GM13977 (cell line): ENCODE measurements at regions not wholly inside any gene's neighbourhood (a gene's known extent, or its start where the extent isn't known, plus 50 kb on each side); places are given as distances from the start of the nearest gene placed in this dataset.
"Not testable (repeated sequence)": the region's sequence is repeated elsewhere in the genome, so short reads cannot be mapped to it uniquely, and the experiment has no call there.

Experiments used
- DNase-seq: peaks from one replicate; pipeline ENCODE4 v3.0.0; 2012; ENCODE audit warnings: low spot score
- CTCF ChIP-seq: IDR thresholded peaks from 2 replicates; pipeline ENCODE4 v1.5.1; 2012; ENCODE audit warnings: mild to moderate bottlenecking, control low read depth; ENCODE audit not compliant: insufficient read depth; ENCODE audit errors: extremely low read depth, missing control alignments
- in situ Hi-C: fragments of 300-500 bp; cut with MboI; formaldehyde crosslinking; loops from one replicate; pipeline ENCODE4 v1.12.0; 2022; ENCODE audit warnings: low sequenced_read_pairs, low pct_unique_long_range_greater_than_20kb, mixed read lengths, inconsistent platforms; ENCODE audit not compliant: unreplicated experiment

- DNase-seq, result no peak
- TF ChIP-seq CTCF, result no peak
- in situ Hi-C loops, result no loop called here
These were observed 154.0 kb downstream of the TMEM47 start for GRCh38 chrX:34503119-34503518.

GRCh38 chrX:34493086-34493485 is 164.0 kb downstream of the TMEM47 start:
- no peak for DNase-seq
- no peak for TF ChIP-seq CTCF
- in situ Hi-C loops, result no loop called here

- no peak for TF ChIP-seq CTCF
- DNase-seq, result no peak
- in situ Hi-C loops, result no loop called here
These were observed 166.0 kb downstream of the TMEM47 start for GRCh38 chrX:34491126-34491525.

- DNase-seq, result no peak
- no peak for TF ChIP-seq CTCF
- in situ Hi-C loops, result no loop called here
These were observed 169.7 kb downstream of the TMEM47 start for GRCh38 chrX:34487364-34487763.

- in situ Hi-C loops, result no loop called here
- no peak for DNase-seq
- TF ChIP-seq CTCF, result no peak
These were observed 173.1 kb downstream of the TMEM47 start for GRCh38 chrX:34483980-34484379.

- in situ Hi-C loops, result no loop called here
- no peak for TF ChIP-seq CTCF
- DNase-seq, result no peak
These were observed 186.6 kb downstream of the TMEM47 start for GRCh38 chrX:34470507-34470906.

- no peak for DNase-seq
- in situ Hi-C loops, result no loop called here
- no peak for TF ChIP-seq CTCF
These were observed 189.6 kb downstream of the TMEM47 start for GRCh38 chrX:34467437-34467836.

- in situ Hi-C loops, DNase-seq: not testable (repeated sequence)
These were observed 193.9 kb downstream of the TMEM47 start for GRCh38 chrX:34463220-34463619.

- DNase-seq, in situ Hi-C loops: not testable (repeated sequence)
These were observed 199.2 kb downstream of the TMEM47 start for GRCh38 chrX:34457850-34458249.
